H9 (cell line): ENCODE measurements at regions not wholly inside any gene's neighbourhood (a gene's known extent, or its start where the extent isn't known, plus 50 kb on each side); places are given as distances from the start of the nearest gene placed in this dataset.

Source experiments
- DNase-seq: peaks from one replicate; pipeline ENCODE4 v3.0.0-alpha.2; 2017
- H2AFZ ChIP-seq: one replicate; pipeline ENCODE4 v1.6.1; 2013; ENCODE audit warnings: mild to moderate bottlenecking, low read length, control low read depth, moderate library complexity
- H2AK5ac ChIP-seq: 2 replicates; pipeline ENCODE4 v1.6.1; 2013; ENCODE audit warnings: low read length, control low read depth, mixed read lengths; ENCODE audit not compliant: insufficient read length
- H2BK120ac ChIP-seq: one replicate; pipeline ENCODE4 v1.6.1; 2013; ENCODE audit warnings: low read depth, mild to moderate bottlenecking, low read length, control low read depth, inconsistent platforms; ENCODE audit not compliant: poor library complexity, severe bottlenecking
- H2BK12ac ChIP-seq: 2 replicates; pipeline ENCODE4 v1.6.1; 2013; ENCODE audit warnings: low read length, control low read depth, mixed read lengths, low read depth; ENCODE audit not compliant: insufficient read length
- H2BK15ac ChIP-seq: 2 replicates; pipeline ENCODE4 v1.6.1; 2013; ENCODE audit warnings: low read depth, low read length, control low read depth
- H2BK20ac ChIP-seq: one replicate; pipeline ENCODE4 v1.6.1; 2013; ENCODE audit warnings: low read depth, mild to moderate bottlenecking, low read length, control low read depth, inconsistent platforms; ENCODE audit not compliant: poor library complexity, severe bottlenecking
- H2BK5ac ChIP-seq: 2 replicates; pipeline ENCODE4 v1.6.1; 2013; ENCODE audit warnings: low read length, control low read depth, mixed read lengths; ENCODE audit not compliant: insufficient read length
- H3K14ac ChIP-seq: 2 replicates; pipeline ENCODE4 v1.6.1; 2013; ENCODE audit warnings: low read length, control low read depth; ENCODE audit not compliant: insufficient read depth
- H3K18ac ChIP-seq: 2 replicates; pipeline ENCODE4 v1.6.1; 2013; ENCODE audit warnings: low read depth, mild to moderate bottlenecking, mixed read lengths, low read length, control low read depth; ENCODE audit not compliant: insufficient read length
- H3K23ac ChIP-seq: 2 replicates; pipeline ENCODE4 v1.6.1; 2013; ENCODE audit warnings: low read length, control low read depth, mixed read lengths, low read depth; ENCODE audit not compliant: insufficient read length
- H3K23me2 ChIP-seq: 2 replicates; pipeline ENCODE4 v1.6.1; 2013; ENCODE audit warnings: low read depth, mild to moderate bottlenecking, mixed read lengths, low read length, control low read depth; ENCODE audit not compliant: insufficient read length, poor library complexity, severe bottlenecking
- H3K27ac ChIP-seq: 2 replicates; pipeline ENCODE4 v1.5.1; 2013; ENCODE audit warnings: low read length, control low read depth, mixed read lengths, low read depth; ENCODE audit not compliant: insufficient read length
- H3K27me3 ChIP-seq: 2 replicates; pipeline ENCODE4 v1.6.1; 2013; ENCODE audit warnings: low read length, control low read depth, inconsistent platforms; ENCODE audit not compliant: insufficient read depth
- H3K4ac ChIP-seq: 2 replicates; pipeline ENCODE4 v1.6.1; 2013; ENCODE audit warnings: low read depth, mild to moderate bottlenecking, control low read depth, inconsistent platforms, low read length, moderate library complexity
- H3K4me1 ChIP-seq: 2 replicates; pipeline ENCODE4 v1.6.1; 2013; ENCODE audit warnings: low read length, control low read depth, inconsistent platforms; ENCODE audit not compliant: insufficient read depth
- H3K4me2 ChIP-seq: 2 replicates; pipeline ENCODE4 v1.6.1; 2013; ENCODE audit warnings: low read length, control low read depth, mixed read lengths; ENCODE audit not compliant: insufficient read length, insufficient read depth
- H3K56ac ChIP-seq: 2 replicates; pipeline ENCODE4 v1.6.1; 2013; ENCODE audit warnings: low read depth, mild to moderate bottlenecking, mixed read lengths, low read length, control low read depth; ENCODE audit not compliant: insufficient read length
- H3K79me1 ChIP-seq: 2 replicates; pipeline ENCODE4 v1.6.1; 2013; ENCODE audit warnings: low read depth, mild to moderate bottlenecking, moderate library complexity, low read length, control low read depth, inconsistent platforms; ENCODE audit not compliant: insufficient read depth, poor library complexity, severe bottlenecking
- H3K79me2 ChIP-seq: 2 replicates; pipeline ENCODE4 v1.6.1; 2013; ENCODE audit warnings: low read length, control low read depth, inconsistent platforms; ENCODE audit not compliant: insufficient read depth
- H3K9ac ChIP-seq: 2 replicates; pipeline ENCODE4 v1.6.1; 2013; ENCODE audit warnings: low read length, control low read depth, mixed read lengths; ENCODE audit not compliant: insufficient read length; ENCODE audit errors: extremely low read depth
- H3K9me3 ChIP-seq: one replicate; pipeline ENCODE4 v1.6.1; 2013; ENCODE audit warnings: low read depth, low read length, inconsistent platforms; ENCODE audit not compliant: control insufficient read depth
- H3T11ph ChIP-seq: one replicate; pipeline ENCODE4 v1.6.1; 2013; ENCODE audit warnings: mild to moderate bottlenecking, low read length, control low read depth, inconsistent platforms
- H4K20me1 ChIP-seq: one replicate; pipeline ENCODE4 v1.6.1; 2013; ENCODE audit not compliant: control insufficient read depth, insufficient read length, insufficient read depth
- H4K5ac ChIP-seq: 2 replicates; pipeline ENCODE4 v1.6.1; 2013; ENCODE audit warnings: low read depth, mild to moderate bottlenecking, mixed read lengths, low read length, control low read depth; ENCODE audit not compliant: insufficient read length
- H4K8ac ChIP-seq: replicated peaks from 2 replicates; pipeline ENCODE4 v1.6.1; 2013; ENCODE audit warnings: low read length, control low read depth, mixed read lengths, low read depth; ENCODE audit not compliant: insufficient read length
- H4K91ac ChIP-seq: 2 replicates; pipeline ENCODE4 v1.6.1; 2013; ENCODE audit warnings: low read depth, mild to moderate bottlenecking, moderate library complexity, mixed read lengths, low read length, control low read depth; ENCODE audit not compliant: insufficient read length
- H3K27ac Mint-ChIP-seq, 3 experiments: 2 replicates in 2 of 3; 3 replicates in 1 of 3; pipeline ENCODE4 v1.8.0; 2020 to 2021; ENCODE audit warnings: mixed read lengths in 3 of 3, mild to moderate bottlenecking in 1 of 3, moderate library complexity in 1 of 3
- H3K27me3 Mint-ChIP-seq: 2 replicates; pipeline ENCODE4 v1.8.0; 2021; ENCODE audit warnings: low read depth, mild to moderate bottlenecking, moderate library complexity, mixed read lengths
- H3K36me3 Mint-ChIP-seq, 3 experiments: 2 replicates in 2 of 3; 3 replicates in 1 of 3; pipeline ENCODE4 v1.8.0; 2020 to 2021; ENCODE audit warnings: low read depth in 3 of 3, mixed read lengths in 3 of 3; ENCODE audit not compliant: insufficient read depth in 1 of 3
- H3K4me1 Mint-ChIP-seq, 2 experiments: 2 replicates each; pipeline ENCODE4 v1.8.0; 2020; ENCODE audit warnings: mixed read lengths in 2 of 2
- H3K4me3 Mint-ChIP-seq, 2 experiments: 2 replicates in 1 of 2; 3 replicates in 1 of 2; pipeline ENCODE4 v1.8.0; 2020 to 2021; ENCODE audit warnings: mild to moderate bottlenecking in 2 of 2, mixed read lengths in 2 of 2, moderate library complexity in 1 of 2
- H3K9me3 Mint-ChIP-seq, 2 experiments: 2 replicates in 1 of 2; 3 replicates in 1 of 2; pipeline ENCODE4 v1.8.0; 2020; ENCODE audit warnings: mild to moderate bottlenecking in 2 of 2, mixed read lengths in 2 of 2, moderate library complexity in 1 of 2
- CTCF ChIP-seq: fragments of 200-600 bp; sonication (generic); conservative IDR thresholded peaks from 3 replicates; pipeline ENCODE4 v1.8.0; 2021; ENCODE audit warnings: antibody characterized with exemption, mild to moderate bottlenecking
- WGBS: extraction: QIAGEN DNeasy Blood & Tissue Kit; methylation state at CpG from one replicate; pipeline ENCODE4 v1.1.7; 2013; ENCODE audit warnings: missing lambda C conversion rate, low lambda C conversion rate, mixed read lengths; ENCODE audit not compliant: insufficient read length; ENCODE audit errors: extremely low coverage; 5-methylcytosine and 5-hydroxymethylcytosine counted together

- Histone ChIP-seq H4K5ac (no peak overlapping the region), H3K23me2 (no peaks in the 10 kb centered on the region), H3K14ac (no peak overlapping the region), H2BK5ac (no peak overlapping the region), H2AFZ (no peak overlapping the region), H3K27me3 (no peaks in the 10 kb centered on the region), H3K4ac (no peak overlapping the region), H2AK5ac (no peak overlapping the region), H3K9me3 (peaks cover 25% of the 10 kb centered on the region), H3K56ac (no peak overlapping the region), H2BK120ac (no peak overlapping the region), H4K91ac (no peak overlapping the region), H4K20me1 (no peaks in the 10 kb centered on the region), H3K4me1 (no peaks in the 10 kb centered on the region), H3K79me1 (no peaks in the 10 kb centered on the region), H3K27ac (no peak overlapping the region), H3K18ac (no peak overlapping the region), H2BK20ac (no peak overlapping the region), H3K4me2 (no peak overlapping the region), H3K23ac (no peak overlapping the region), H2BK15ac (no peak overlapping the region), H3K79me2 (no peaks in the 10 kb centered on the region), H3K9ac (no peak overlapping the region), H4K8ac (no peak overlapping the region), H2BK12ac (no peak overlapping the region), H3T11ph (no peak overlapping the region)
- Mint-ChIP-seq H3K4me1 (peaks cover 0 to 2% of the 10 kb centered on the region in 2 experiments; a peak in 1 of 4 replicates), H3K9me3 (peaks cover 30 to 31% of the 10 kb centered on the region in 2 experiments), H3K36me3 (peaks cover 19 to 29% (median 19%) of the 10 kb centered on the region in 3 experiments), H3K27me3 (no peaks in the 10 kb centered on the region; the same call in none of the 2 replicates), H3K4me3 (no peak overlapping the region), H3K27ac (no peak overlapping the region)
- no peak for TF ChIP-seq CTCF
- no peak for DNase-seq
- no CpG with 5 or more reads among the region's 3 CpGs for WGBS
These were observed 878.0 kb downstream of the PDCD6IP start for GRCh38 chr3:34676436-34676835.
